Amniotic stem cell (primary cell): ENCODE measurements at regions not wholly inside any gene's neighbourhood (a gene's known extent, or its start where the extent isn't known, plus 50 kb on each side); places are given as distances from the start of the nearest gene placed in this dataset.
"Not testable (repeated sequence)": the region's sequence is repeated elsewhere in the genome, so short reads cannot be mapped to it uniquely, and the experiment has no call there.

ENCODE experiments used
- DNase-seq: peaks from one replicate; lab custom pipeline; 2025; lab: John Stamatoyannopoulos, UW

- DNase-seq: no peak
These were observed 1087.4 kb upstream of the FLRT2 start for GRCh38 chr14:84442521-84442920.

GRCh38 chr14:84445486-84445885 is 1084.5 kb upstream of the FLRT2 start:
- no peak for DNase-seq

GRCh38 chr14:84446250-84446649 is 1083.7 kb upstream of the FLRT2 start:
- no peak for DNase-seq

GRCh38 chr14:84453307-84453950 is 1076.5 kb upstream of the FLRT2 start:
- DNase-seq: no peak

GRCh38 chr14:84454114-84454513 is 1075.8 kb upstream of the FLRT2 start:
- no peak for DNase-seq

- no peak for DNase-seq
These were observed 1073.0 kb upstream of the FLRT2 start for GRCh38 chr14:84456946-84457345.

GRCh38 chr14:84458881-84459280 is 1071.1 kb upstream of the FLRT2 start:
- no peak for DNase-seq

GRCh38 chr14:84465880-84466279 is 1064.1 kb upstream of the FLRT2 start:
- no peak for DNase-seq

- peak; percentile 51 for DNase-seq
These were observed 1061.8 kb upstream of the FLRT2 start for GRCh38 chr14:84468153-84468552.

- no peak for DNase-seq
These were observed 1051.9 kb upstream of the FLRT2 start for GRCh38 chr14:84477996-84478395.

GRCh38 chr14:84482256-84483071 is 1047.5 kb upstream of the FLRT2 start:
- DNase-seq: no peak

- DNase-seq: no peak
These were observed 1046.9 kb upstream of the FLRT2 start for GRCh38 chr14:84483072-84483420.

GRCh38 chr14:84484243-84484642 is 1045.7 kb upstream of the FLRT2 start:
- DNase-seq: not testable (repeated sequence)

GRCh38 chr14:84485036-84485435 is 1044.9 kb upstream of the FLRT2 start:
- no peak for DNase-seq

- DNase-seq: no peak
These were observed 1039.9 kb upstream of the FLRT2 start for GRCh38 chr14:84490081-84490480.

- DNase-seq: no peak
These were observed 1037.3 kb upstream of the FLRT2 start for GRCh38 chr14:84492685-84493084.

- DNase-seq: no peak
These were observed 1036.2 kb upstream of the FLRT2 start for GRCh38 chr14:84493779-84494178.

- DNase-seq: no peak
These were observed 1033.3 kb upstream of the FLRT2 start for GRCh38 chr14:84496677-84497076.

GRCh38 chr14:84512823-84513222 is 1017.1 kb upstream of the FLRT2 start:
- DNase-seq: not testable (repeated sequence)

GRCh38 chr14:84519836-84520235 is 1010.1 kb upstream of the FLRT2 start:
- no peak for DNase-seq

- no peak for DNase-seq
These were observed 1009.1 kb upstream of the FLRT2 start for GRCh38 chr14:84520711-84521338.

- DNase-seq: no peak
These were observed 1006.2 kb upstream of the FLRT2 start for GRCh38 chr14:84523746-84524145.

GRCh38 chr14:84527706-84528105 is 1002.2 kb upstream of the FLRT2 start:
- DNase-seq: no peak
